LHCN-M2 (cell line): ENCODE measurements at regions not wholly inside any gene's neighbourhood (a gene's known extent, or its start where the extent isn't known, plus 50 kb on each side); places are given as distances from the start of the nearest gene placed in this dataset.

Source experiments
- DNase-seq: peaks from one replicate; pipeline ENCODE4 v3.0.0-alpha.2; 2012; ENCODE audit warnings: low read depth

DNA sequence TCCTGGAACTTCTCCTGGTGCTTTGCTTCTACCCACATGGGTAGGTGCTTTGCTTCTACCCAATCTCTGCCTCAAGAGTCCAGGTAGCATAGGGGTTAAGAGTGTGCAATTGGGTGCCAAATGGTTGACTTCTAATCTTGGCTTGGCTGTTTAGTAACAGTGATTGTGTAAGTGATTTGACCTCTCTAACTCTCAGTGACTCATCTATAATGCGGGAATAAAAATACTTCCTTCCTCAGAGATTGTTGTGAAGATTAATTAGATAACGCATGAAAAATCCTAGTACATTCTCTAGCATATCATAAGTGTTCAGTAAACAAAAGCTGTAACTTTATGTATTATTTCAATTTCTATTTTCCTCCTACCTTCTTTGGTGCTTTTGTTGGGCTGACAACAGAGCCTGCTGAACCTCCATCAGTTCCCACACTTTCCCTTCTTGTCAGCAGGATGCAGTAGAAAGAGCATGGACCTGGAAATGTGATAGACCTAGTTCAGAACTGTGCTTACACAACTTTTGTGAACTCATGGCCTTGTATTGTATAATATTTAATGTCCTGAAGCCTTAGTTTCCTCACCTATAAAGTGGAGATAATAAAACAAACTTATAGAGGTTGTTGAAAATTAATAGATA is 72.9 kb upstream of the SMIM36 start:
- peak; percentile 38 for DNase-seq

DNA sequence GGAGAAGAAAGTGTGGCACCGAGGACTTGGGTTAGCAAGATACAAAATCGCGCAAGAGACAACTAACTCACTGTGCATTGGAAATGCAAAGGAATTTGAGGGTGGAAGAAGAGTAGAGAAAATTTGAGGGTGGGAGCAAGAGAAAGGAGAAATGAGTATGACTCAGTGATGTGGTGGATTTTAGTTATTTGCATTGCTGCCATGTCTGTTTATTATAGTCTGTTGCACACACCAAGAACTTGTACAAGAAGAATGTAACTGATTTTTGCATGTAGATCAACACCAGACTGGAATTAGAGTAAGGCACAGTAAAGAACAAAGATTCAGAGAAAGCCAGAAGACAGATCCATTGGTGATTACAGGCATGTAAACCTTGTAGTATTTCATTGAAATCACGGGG is 71.6 kb upstream of the SMIM36 start:
- no peak for DNase-seq

DNA sequence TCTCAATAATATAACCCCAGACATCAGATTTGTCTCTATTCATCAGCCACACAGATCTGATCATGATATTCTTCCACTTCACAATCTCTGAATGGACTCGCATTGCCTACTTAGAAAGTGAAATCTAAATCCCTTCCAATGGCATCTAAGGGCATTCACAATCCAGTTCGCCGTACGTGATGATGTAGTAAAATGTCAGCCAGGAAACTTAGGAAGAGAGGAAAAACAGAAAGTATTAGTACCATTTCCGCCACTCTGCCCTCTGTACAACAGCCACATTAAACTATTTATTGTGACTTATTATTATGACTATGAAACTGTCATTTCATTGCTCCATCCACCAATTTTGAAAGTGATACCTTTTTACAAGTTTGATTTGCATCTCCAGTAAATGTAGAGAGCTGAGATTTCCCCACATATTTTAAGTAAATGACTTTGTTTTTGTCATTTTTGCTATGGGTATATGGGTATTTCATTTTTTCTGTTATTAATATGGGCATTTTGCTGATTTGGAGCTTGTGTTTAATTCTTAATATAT is 69.4 kb upstream of the SMIM36 start:
- no peak for DNase-seq

- peak; percentile 48 for DNase-seq
These were observed 66.4 kb upstream of the SMIM36 start for GRCh38 chr17:55577687-55578086.

- peak; percentile 51 for DNase-seq
These were observed 65.8 kb upstream of the SMIM36 start for GRCh38 chr17:55576996-55577586.

- peak; percentile 82 for DNase-seq
These were observed 65.2 kb upstream of the SMIM36 start for GRCh38 chr17:55576237-55576995.

DNA sequence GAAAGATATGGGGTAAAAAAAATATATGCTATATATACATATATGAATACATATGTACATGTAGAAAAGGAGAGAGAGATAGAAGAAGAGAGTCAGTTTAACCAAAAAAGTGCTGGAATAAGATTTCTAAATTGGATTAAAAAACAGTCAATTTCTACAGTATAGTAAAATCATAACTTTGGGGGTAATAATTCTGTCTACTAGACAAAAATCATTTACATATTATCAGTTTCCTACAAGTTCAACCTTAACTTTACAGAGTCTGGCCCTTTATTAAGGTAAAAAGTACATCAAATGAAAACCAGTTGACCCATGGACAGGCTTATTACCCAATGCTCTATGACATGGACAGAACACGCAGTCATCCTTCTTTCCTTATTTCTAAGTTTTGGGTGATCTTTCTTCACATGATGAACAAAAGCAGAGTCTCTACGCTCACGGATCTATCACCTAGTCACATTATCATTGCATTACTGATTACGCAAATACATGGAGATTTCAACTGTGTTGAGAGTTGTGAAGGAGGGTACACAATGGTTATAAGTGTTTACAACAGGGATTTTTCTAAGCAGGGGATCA is 63.9 kb upstream of the SMIM36 start:
- DNase-seq = no peak

GRCh38 chr17:55572599-55572998 is 61.3 kb upstream of the SMIM36 start:
- DNase-seq = no peak

GRCh38 chr17:55572139-55572538 is 60.9 kb upstream of the SMIM36 start:
- no peak for DNase-seq

- no peak for DNase-seq
These were observed 59.8 kb upstream of the SMIM36 start for GRCh38 chr17:55571095-55571494.

DNA sequence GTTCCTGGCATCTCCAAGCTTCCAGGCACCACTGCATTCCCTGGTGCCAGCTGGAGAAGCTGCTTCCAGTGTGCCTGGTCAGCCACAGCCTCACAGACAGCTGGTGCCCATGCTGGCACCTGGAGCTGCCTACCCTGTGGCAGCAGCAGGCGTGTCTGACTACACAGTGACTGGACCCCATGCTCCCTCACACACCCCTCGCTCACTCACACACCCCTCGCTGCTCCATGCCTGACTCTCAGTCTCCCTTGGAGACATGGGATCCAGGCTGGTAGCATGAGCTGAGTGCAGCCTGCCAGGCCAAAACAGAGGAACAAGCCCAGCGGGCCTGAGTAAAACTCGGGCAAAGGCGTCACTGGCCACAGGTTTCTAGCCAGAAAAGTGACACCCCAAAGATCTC is 59.1 kb upstream of the SMIM36 start:
- DNase-seq = peak; percentile 31

- no peak for DNase-seq
These were observed 56.3 kb upstream of the SMIM36 start for GRCh38 chr17:55567240-55568214.

DNA sequence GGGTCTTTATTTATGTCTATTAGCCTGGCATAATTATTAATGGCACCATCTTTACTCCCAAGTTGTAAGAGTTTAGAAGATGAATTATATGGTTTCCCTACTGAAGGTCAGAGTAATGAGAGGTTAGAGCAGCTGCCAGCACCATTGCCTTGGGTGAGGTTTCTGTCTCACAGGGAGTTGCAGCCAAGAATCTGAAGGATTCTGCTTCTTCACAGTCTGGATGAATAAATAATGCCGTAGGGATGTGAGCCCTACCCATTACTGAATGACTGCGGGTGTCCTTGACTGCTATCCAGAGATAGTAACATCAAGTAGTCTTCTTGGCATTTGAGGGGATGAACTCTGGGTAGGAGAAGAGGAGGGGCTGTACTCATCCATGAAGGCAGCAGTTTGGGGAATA is 52.8 kb upstream of the SMIM36 start:
- no peak for DNase-seq

DNA sequence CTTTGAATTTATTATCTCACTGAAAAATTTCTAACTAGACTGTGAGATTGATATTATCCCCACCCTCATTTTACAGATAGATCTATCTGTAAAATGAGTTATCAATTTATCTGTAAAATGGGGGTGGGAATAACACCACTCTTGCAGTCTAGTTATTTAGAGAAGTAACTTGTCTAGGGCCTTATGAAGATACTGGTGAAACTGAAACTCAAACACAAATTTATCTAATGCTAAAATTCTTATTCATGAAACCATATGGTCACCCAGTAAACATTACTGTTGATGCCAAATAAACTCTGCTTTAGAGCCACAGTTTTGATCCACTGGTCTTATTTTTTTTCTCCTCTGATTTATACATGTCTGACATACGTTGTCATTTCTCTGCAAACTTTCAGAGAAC is 52.1 kb upstream of the SMIM36 start:
- DNase-seq = no peak

- no peak for DNase-seq
These were observed 50.8 kb upstream of the SMIM36 start for GRCh38 chr17:55561973-55562495.

GRCh38 chr17:55561316-55561972 is 50.2 kb upstream of the SMIM36 start:
- no peak for DNase-seq
